ENCODE measurements at regions not wholly inside any gene's neighbourhood (a gene's known extent, or its start where the extent isn't known, plus 50 kb on each side); places are given as distances from the start of the nearest gene placed in this dataset.

- no peak for TF ChIP-seq ELK1 (IDR thresholded peaks at IDR 0.05; ENCODE audit: low read depth, low read length)
- no peak for TF ChIP-seq SREBF2 (IDR thresholded peaks at IDR 0.05)
- TF ChIP-seq POLR2A (IDR thresholded peaks at IDR 0.05; ENCODE audit: low read length) = no peak
- TF ChIP-seq CTCF (IDR thresholded peaks at IDR 0.05) = no peak
Observed at GRCh38 chr5:24280215-24280614, 364.6 kb downstream of the CDH10 start (continued).

GRCh38 chr5:24281818-24282217 lies 363.0 kb downstream of the CDH10 start:
- H3K4me1 ChIP-seq = no peaks in the 10 kb centered on the region
- DNase-seq (ENCODE audit: low read depth in 1 of 2, low spot score in 1 of 2) (no peak), ATAC-seq (no peak), FAIRE-seq (no peak)
- no peak overlapping the region for H3K4me2 ChIP-seq
- POLR2A ChIA-PET = interaction anchor here (0.6 kb wide), 1 partner anchor 749 kb away, joined by 3 read pairs; no protein-coding TSS in a partner anchor
- no peak overlapping the region for H3K27ac ChIP-seq
- TF ChIP-seq E2F6 (IDR thresholded peaks at IDR 0.05; ENCODE audit: borderline replicate concordance, low read depth) = no peak
- H3K9me3 ChIP-seq = no peaks in the 10 kb centered on the region
- 2% methylated on average over 1 of the region's 1 CpG for WGBS (ENCODE audit: missing lambda C conversion rate)
- H3K4me3 ChIP-seq = no peak overlapping the region
- CTCF ChIA-PET = no interaction called here

GRCh38 chr5:24289582-24290335 lies 355.0 kb downstream of the CDH10 start:
- ChIA-PET POLR2A (no interaction called here), CTCF (no interaction called here)
- Histone ChIP-seq H3K27ac (no peak overlapping the region), H3K4me3 (no peak overlapping the region), H3K9me3 (no peaks in the 10 kb centered on the region), H3K4me1 (no peaks in the 10 kb centered on the region), H3K4me2 (no peak overlapping the region)
- FAIRE-seq (peak; percentile 59), DNase-seq (ENCODE audit: low read depth in 1 of 2, low spot score in 1 of 2) (no peak), ATAC-seq (no peak)
- TF ChIP-seq JUN (IDR thresholded peaks at IDR 0.05) (no peak), RCOR1 (IDR thresholded peaks at IDR 0.05; ENCODE audit: low read depth, low read length) (no peak), FOSL2 (IDR thresholded peaks at IDR 0.05) (no peak), FOSL2 (CRISPR knock-in tag; IDR thresholded peaks at IDR 0.05) (no peak), NPAS2 (CRISPR knock-in tag; IDR thresholded peaks at IDR 0.05; ENCODE audit: borderline replicate concordance) (no peak), ZNF302 (CRISPR knock-in tag; IDR thresholded peaks at IDR 0.05) (no peak), NFE2L2 (conservative IDR thresholded peaks at IDR 0.05; ENCODE audit: low read length) (no peak), EHMT2 (IDR thresholded peaks at IDR 0.05; ENCODE audit: low read depth) (no peak), CHD4 (IDR thresholded peaks at IDR 0.05; ENCODE audit: borderline replicate concordance) (no peak)
- whole genome bisulfite sequencing (ENCODE audit: missing lambda C conversion rate) = 21% methylated on average over 2 of the region's 2 CpGs

GRCh38 chr5:24290536-24290935 lies 354.2 kb downstream of the CDH10 start:
- Histone ChIP-seq H3K9me3 (no peaks in the 10 kb centered on the region), H3K27ac (no peak overlapping the region), H3K4me3 (no peak overlapping the region), H3K4me1 (no peaks in the 10 kb centered on the region), H3K4me2 (no peak overlapping the region)
- WGBS (ENCODE audit: missing lambda C conversion rate) = 17% methylated on average over 1 of the region's 1 CpG
- FAIRE-seq = no peak
- DNase-seq (ENCODE audit: low read depth in 1 of 2, low spot score in 1 of 2) = no peak
- ChIA-PET POLR2A (no interaction called here), CTCF (no interaction called here)
- TF ChIP-seq KDM5A (IDR thresholded peaks at IDR 0.05) (no peak), RAD21 (conservative IDR thresholded peaks at IDR 0.05 in 1 of 2, IDR thresholded peaks at IDR 0.05 in 1 of 2) (no peak), POLR2A (IDR thresholded peaks at IDR 0.05; ENCODE audit: low read length) (no peak), REST (IDR thresholded peaks at IDR 0.05) (no peak), HOXB5 (CRISPR knock-in tag; IDR thresholded peaks at IDR 0.05) (no peak), BHLHE40 (IDR thresholded peaks at IDR 0.05; ENCODE audit: low read depth, low read length) (no peak)
- no peak for ATAC-seq
